ENCODE measurements at regions not wholly inside any gene's neighbourhood (a gene's known extent, or its start where the extent isn't known, plus 50 kb on each side); places are given as distances from the start of the nearest gene placed in this dataset.
A peak's percentile ranks its signal among the peaks of the same experiment; 100 is the strongest.

- Histone ChIP-seq H3K4me1 (peaks cover 0 to 59% (median 23%) of the 10 kb centered on the region in 9 donors), H3K36me3 (no peaks in the 10 kb centered on the region), H3K27me3 (no peaks in the 10 kb centered on the region), H3K4me3 (no peak overlapping the region), H3K27ac (no peak overlapping the region), H3K9me3 (no peaks in the 10 kb centered on the region)
- intact Hi-C loops (cut with DNase I) = loop anchor here (2.0 to 10.0 kb wide), 17 partner anchors 86 to 409 kb away; partner anchors contain the start of genes PERP (in 6 of the 10) and TNFAIP3 (in 4 of the 10)
- WGBS, 2 donors = 69 to 74% methylated on average over 10 of the region's 10 CpGs
- ATAC-seq (no peak), DNase-seq (no peak)
- no peak for TF ChIP-seq CTCF (IDR thresholded peaks at IDR 0.05)
Observed at GRCh38 chr6:137706083-137706750, 160.8 kb upstream of the TNFAIP3 start.

DNA sequence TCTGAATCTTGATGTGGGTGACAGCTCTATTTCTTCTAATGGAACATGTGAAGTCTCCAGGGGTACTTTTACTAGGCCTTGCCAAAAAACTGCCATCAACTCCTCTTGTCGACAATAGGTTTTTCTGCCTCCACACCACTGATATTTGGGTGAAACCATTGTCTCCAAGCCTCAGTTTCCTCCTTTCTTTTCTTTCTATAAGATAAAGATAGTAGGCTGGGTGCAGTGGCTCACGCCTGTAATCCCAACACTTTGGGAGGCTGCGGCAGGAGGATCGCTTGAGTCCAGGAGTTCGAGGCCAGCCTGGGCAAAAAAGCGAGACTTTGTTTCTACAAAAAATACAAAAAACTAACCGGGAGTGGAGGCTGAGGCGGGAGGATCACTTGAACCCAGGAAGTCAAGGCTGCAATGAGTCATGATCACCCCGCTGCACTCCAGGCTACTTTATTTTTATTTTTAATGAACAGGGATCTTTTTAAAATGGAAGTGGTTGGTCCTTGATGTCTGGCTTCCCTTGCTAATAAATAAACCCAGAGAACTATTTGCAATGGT, 159.9 kb upstream of the TNFAIP3 start:
- H3K36me3 ChIP-seq = no peaks in the 10 kb centered on the region
- no peaks in the 10 kb centered on the region for H3K27me3 ChIP-seq
- ATAC-seq = no peak
- H3K9me3 ChIP-seq = no peaks in the 10 kb centered on the region
- intact Hi-C loops (cut with DNase I) = loop anchor here (1.0 to 10.0 kb wide), 18 partner anchors 85 to 408 kb away; partner anchors contain the start of genes PERP (in 6 of the 10) and TNFAIP3 (in 5 of the 10)
- H3K4me1 ChIP-seq = peaks cover 0 to 56% (median 14%) of the 10 kb centered on the region in 9 donors
- H3K27ac ChIP-seq = peak overlapping the region in 1 of 10 donors; percentile 75
- DNase-seq = no peak
- no peak for TF ChIP-seq CTCF (IDR thresholded peaks at IDR 0.05)
- WGBS, 2 donors = 84 to 92% methylated on average over 9 of the region's 9 CpGs
- H3K4me3 ChIP-seq = no peak overlapping the region

DNA sequence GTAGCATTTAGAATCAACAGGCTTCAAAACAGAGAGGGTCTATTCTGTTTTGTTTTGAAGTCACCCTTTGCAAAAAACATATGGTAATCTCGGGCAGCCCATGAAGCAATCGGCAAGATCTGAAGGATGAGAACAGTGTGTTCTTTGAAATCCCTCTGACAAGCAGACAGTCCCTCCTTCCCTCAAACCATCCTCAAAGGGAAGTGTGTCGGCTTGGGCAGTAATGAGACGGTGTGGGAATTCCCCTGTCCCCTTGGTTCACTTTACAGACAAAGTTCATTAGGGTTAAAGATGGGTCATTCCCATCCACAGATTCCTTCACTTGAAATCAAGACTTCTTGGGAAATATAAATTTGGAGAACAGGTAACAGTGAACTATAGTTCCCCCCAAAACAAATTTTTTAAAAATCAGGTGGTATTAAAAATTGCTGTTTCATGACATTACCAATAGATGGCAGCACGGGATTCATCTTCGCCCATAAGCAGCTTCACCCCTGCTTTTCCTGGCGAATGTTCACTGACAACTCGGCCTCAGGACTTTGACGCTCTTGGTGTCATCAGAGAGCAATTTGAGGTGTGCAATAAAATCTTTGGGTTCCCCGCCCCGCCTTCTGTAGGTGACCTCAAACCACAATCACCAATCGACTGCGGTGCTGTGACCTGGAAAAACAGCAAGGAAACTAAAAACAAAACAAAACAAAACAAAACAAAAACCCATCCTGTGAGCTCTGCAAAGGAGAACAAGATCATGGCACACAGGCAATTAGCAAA, 159.3 kb upstream of the TNFAIP3 start:
- Histone ChIP-seq H3K27me3 (no peaks in the 10 kb centered on the region), H3K27ac (peak overlapping the region in 1 of 10 donors; percentile 75), H3K4me1 (peaks cover 0 to 59% (median 13%) of the 10 kb centered on the region in 9 donors), H3K4me3 (peak overlapping the region in 3 of 10 donors; percentile 5 to 37 (median 20)), H3K9me3 (no peaks in the 10 kb centered on the region), H3K36me3 (no peaks in the 10 kb centered on the region)
- DNase-seq (peak in 1 of 2 donors; percentile 71), ATAC-seq (peak in 7 of 8 donors; percentile 57 to 73 (median 69))
- WGBS, 2 donors = 12 to 19% methylated on average over 13 of the region's 13 CpGs
- peak; percentile 63 to 88 (median 80) for TF ChIP-seq CTCF (IDR thresholded peaks at IDR 0.05)
- intact Hi-C loops (cut with DNase I) = loop anchor here (1.0 to 10.0 kb wide), 19 partner anchors 85 to 407 kb away; partner anchors contain the start of genes TNFAIP3 (in 10 of the 10) and PERP (in 6 of the 10)

DNA sequence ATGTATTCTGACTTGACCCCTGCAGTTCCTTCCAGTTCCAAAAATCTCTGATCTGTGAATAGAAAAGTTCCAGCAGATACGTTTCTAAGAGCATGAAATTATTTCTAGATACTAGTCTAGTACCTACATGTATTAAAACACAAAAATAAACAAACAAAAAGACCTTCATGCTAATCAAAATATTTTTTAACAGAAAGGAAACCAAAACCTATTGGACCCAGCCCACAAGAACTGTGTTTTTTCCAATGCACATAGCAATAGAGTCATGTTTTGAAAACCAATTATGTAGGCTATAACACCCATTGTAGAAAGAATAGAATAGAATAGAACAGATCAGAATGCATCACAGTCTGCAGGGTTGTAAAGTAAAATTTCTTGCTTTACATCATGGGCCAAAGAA, 158.6 kb upstream of the TNFAIP3 start:
- peaks cover 0 to 59% (median 10%) of the 10 kb centered on the region in 9 donors for H3K4me1 ChIP-seq
- no peak for TF ChIP-seq CTCF (IDR thresholded peaks at IDR 0.05)
- H3K36me3 ChIP-seq = no peaks in the 10 kb centered on the region
- ATAC-seq = no peak
- H3K27ac ChIP-seq = peak overlapping the region in 1 of 10 donors; percentile 75
- peak overlapping the region in 1 of 10 donors; percentile 20 for H3K4me3 ChIP-seq
- no peaks in the 10 kb centered on the region for H3K9me3 ChIP-seq
- H3K27me3 ChIP-seq = no peaks in the 10 kb centered on the region
- intact Hi-C loops (cut with DNase I) = loop anchor here (1.0 to 10.0 kb wide), 15 partner anchors 84 to 406 kb away; partner anchors contain the start of genes TNFAIP3 (in 8 of the 10) and PERP (in 6 of the 10)
- WGBS, 2 donors = 31 to 42% methylated on average over 1 of the region's 1 CpG
- no peak for DNase-seq

All from heart right ventricle (tissue), 16 donors.